ENCODE measurements at regions not wholly inside any gene's neighbourhood (a gene's known extent, or its start where the extent isn't known, plus 50 kb on each side); places are given as distances from the start of the nearest gene placed in this dataset.

- no peak overlapping the region for H3K18ac ChIP-seq (ENCODE audit: insufficient read length, low read depth, low read length)
- H2BK15ac ChIP-seq (ENCODE audit: low read depth, low read length) = no peak overlapping the region
- no peak overlapping the region for H2BK12ac ChIP-seq (ENCODE audit: insufficient read length, low read depth, low read length)
- H3K79me1 ChIP-seq (ENCODE audit: insufficient read depth, low read depth, low read length, poor library complexity, severe bottlenecking) = no peaks in the 10 kb centered on the region
- no peak overlapping the region for H3K23ac ChIP-seq (ENCODE audit: insufficient read length, low read depth, low read length)
- H3K27me3 Mint-ChIP-seq (ENCODE audit: low read depth) = no peaks in the 10 kb centered on the region
- no peak overlapping the region for H2BK5ac ChIP-seq (ENCODE audit: insufficient read length, low read length)
- no peaks in the 10 kb centered on the region for H3K79me2 ChIP-seq (ENCODE audit: insufficient read depth, low read length)
- no peaks in the 10 kb centered on the region; a peak in 1 of 7 replicates for H3K36me3 Mint-ChIP-seq (ENCODE audit: insufficient read depth in 1 of 3, low read depth in 3 of 3)
- H3K4me2 ChIP-seq (ENCODE audit: insufficient read depth, insufficient read length, low read length) = no peak overlapping the region
- no peak overlapping the region for H3K9ac ChIP-seq (ENCODE audit: extremely low read depth, insufficient read length, low read length)
- H2BK20ac ChIP-seq (ENCODE audit: low read depth, low read length, poor library complexity, severe bottlenecking) = no peak overlapping the region
- no peak overlapping the region for H3K56ac ChIP-seq (ENCODE audit: insufficient read length, low read depth, low read length)
- H3K4me3 Mint-ChIP-seq = no peak overlapping the region
- H3K27ac Mint-ChIP-seq = no peak overlapping the region
- H3K27ac ChIP-seq (ENCODE audit: insufficient read length, low read depth, low read length) = no peak overlapping the region
- H4K91ac ChIP-seq (ENCODE audit: insufficient read length, low read depth, low read length) = no peak overlapping the region
- H3K9me3 Mint-ChIP-seq = no peaks in the 10 kb centered on the region; a peak in 1 of 5 replicates
- H3K4me1 ChIP-seq (ENCODE audit: insufficient read depth, low read length) = no peaks in the 10 kb centered on the region
- H2AK5ac ChIP-seq (ENCODE audit: insufficient read length, low read length) = no peak overlapping the region
- H3K14ac ChIP-seq (ENCODE audit: insufficient read depth, low read length) = no peak overlapping the region
- TF ChIP-seq CTCF (conservative IDR thresholded peaks at IDR 0.05) = no peak
- no peak overlapping the region for H2BK120ac ChIP-seq (ENCODE audit: low read depth, low read length, poor library complexity, severe bottlenecking)
- H3K27me3 ChIP-seq (ENCODE audit: insufficient read depth, low read length) = no peaks in the 10 kb centered on the region
- no peak overlapping the region for H4K8ac ChIP-seq (replicated peaks; ENCODE audit: insufficient read length, low read depth, low read length)
- H2AFZ ChIP-seq (ENCODE audit: low read length) = no peak overlapping the region
- no peaks in the 10 kb centered on the region for H3K4me1 Mint-ChIP-seq
- no peak overlapping the region for H3K4ac ChIP-seq (ENCODE audit: low read depth, low read length)
- no peaks in the 10 kb centered on the region for H3K9me3 ChIP-seq (ENCODE audit: control insufficient read depth, low read depth, low read length)
- DNase-seq = no peak
- H4K20me1 ChIP-seq (ENCODE audit: control insufficient read depth, insufficient read depth, insufficient read length) = no peaks in the 10 kb centered on the region
- no peaks in the 10 kb centered on the region for H3K23me2 ChIP-seq (ENCODE audit: insufficient read length, low read depth, low read length, poor library complexity, severe bottlenecking)
- no peak overlapping the region for H3T11ph ChIP-seq (ENCODE audit: low read length)
- no peak overlapping the region for H4K5ac ChIP-seq (ENCODE audit: insufficient read length, low read depth, low read length)
- WGBS (ENCODE audit: extremely low coverage, insufficient read length, low lambda C conversion rate) = no CpG with 5 or more reads among the region's 2 CpGs
Measured at GRCh38 chr12:71233083-71233482, 75.3 kb upstream of the TSPAN8 start.
